Cardiac muscle cell (in vitro differentiated cells and primary cell): ENCODE measurements at regions not wholly inside any gene's neighbourhood (a gene's known extent, or its start where the extent isn't known, plus 50 kb on each side); places are given as distances from the start of the nearest gene placed in this dataset.
"Not testable (repeated sequence)": the region's sequence is repeated elsewhere in the genome, so short reads cannot be mapped to it uniquely, and the experiment has no call there.

Experiments used
- DNase-seq, 2 donors: peaks; one replicate each; pipeline versions ENCODE4 v3.0.0 to v3.0.0-alpha.2; 2010 to 2017; ENCODE audit warnings: low read depth in 1 of 2, low spot score in 1 of 2
- H3K27ac ChIP-seq: fragments of 200-600 bp; sonication (generic); 2 replicates; pipeline ENCODE4 v1.5.1; 2016
- H3K27me3 ChIP-seq: fragments of 200-600 bp; sonication (generic); 2 replicates; pipeline ENCODE4 v1.6.0; 2016; ENCODE audit warnings: control low read depth
- H3K36me3 ChIP-seq: fragments of 200-600 bp; sonication (generic); 2 replicates; pipeline ENCODE4 v1.5.1; 2016; ENCODE audit warnings: control low read depth
- H3K4me1 ChIP-seq: fragments of 200-600 bp; sonication (generic); 2 replicates; pipeline ENCODE4 v1.8.1; 2017; ENCODE audit warnings: low read depth, mild to moderate bottlenecking, mixed run types
- H3K4me3 ChIP-seq: fragments of 200-600 bp; sonication (generic); 2 replicates; pipeline ENCODE4 v1.5.1; 2016; ENCODE audit warnings: mild to moderate bottlenecking
- H3K9me3 ChIP-seq: fragments of 200-600 bp; sonication (generic); 2 replicates; pipeline ENCODE4 v1.5.1; 2017; ENCODE audit warnings: low read depth, mild to moderate bottlenecking, control low read depth
- CTCF ChIP-seq: IDR thresholded peaks from 2 replicates; pipeline ENCODE4 v1.5.1; 2012; ENCODE audit warnings: low read depth, mild to moderate bottlenecking, low read length

GRCh38 chr12:5172886-5173285 is 129.2 kb downstream of the KCNA5 start:
- DNase-seq, result no peak
- no peaks in the 10 kb centered on the region for H3K36me3 ChIP-seq
- peaks cover 22% of the 10 kb centered on the region for H3K4me1 ChIP-seq
- no peak overlapping the region for H3K27ac ChIP-seq
- H3K27me3 ChIP-seq, result no peaks in the 10 kb centered on the region
- no peak for TF ChIP-seq CTCF
- no peak overlapping the region for H3K4me3 ChIP-seq
- H3K9me3 ChIP-seq, result no peaks in the 10 kb centered on the region

GRCh38 chr12:5173511-5174011 is 129.9 kb downstream of the KCNA5 start:
- H3K36me3 ChIP-seq, result no peaks in the 10 kb centered on the region
- no peak for TF ChIP-seq CTCF
- H3K4me1 ChIP-seq, result peaks cover 22% of the 10 kb centered on the region
- DNase-seq, result no peak
- no peaks in the 10 kb centered on the region for H3K27me3 ChIP-seq
- no peak overlapping the region for H3K27ac ChIP-seq
- no peak overlapping the region for H3K4me3 ChIP-seq
- H3K9me3 ChIP-seq, result no peaks in the 10 kb centered on the region

- H3K4me3 ChIP-seq, H3K27me3 ChIP-seq, DNase-seq, H3K9me3 ChIP-seq, H3K36me3 ChIP-seq, H3K27ac ChIP-seq: not testable (repeated sequence)
- H3K4me1 ChIP-seq, result peaks cover 15% of the 10 kb centered on the region
These were observed 131.7 kb downstream of the KCNA5 start for GRCh38 chr12:5175415-5175814.

GRCh38 chr12:5176036-5176435 is 132.4 kb downstream of the KCNA5 start:
- Histone ChIP-seq H3K27ac (no peak overlapping the region), H3K9me3 (no peaks in the 10 kb centered on the region), H3K4me3 (no peak overlapping the region), H3K4me1 (peaks cover 9% of the 10 kb centered on the region), H3K27me3 (no peaks in the 10 kb centered on the region), H3K36me3 (no peaks in the 10 kb centered on the region)
- TF ChIP-seq CTCF, result no peak
- DNase-seq, result no peak

- Histone ChIP-seq H3K4me3 (no peak overlapping the region), H3K9me3 (no peaks in the 10 kb centered on the region), H3K27ac (no peak overlapping the region), H3K27me3 (no peaks in the 10 kb centered on the region), H3K4me1 (no peaks in the 10 kb centered on the region), H3K36me3 (no peaks in the 10 kb centered on the region)
- DNase-seq, result no peak
- no peak for TF ChIP-seq CTCF
These were observed 133.4 kb downstream of the KCNA5 start for GRCh38 chr12:5177096-5177495.

- Histone ChIP-seq H3K4me3 (no peak overlapping the region), H3K27me3 (no peaks in the 10 kb centered on the region), H3K36me3 (no peaks in the 10 kb centered on the region), H3K9me3 (no peaks in the 10 kb centered on the region), H3K27ac (no peak overlapping the region), H3K4me1 (no peaks in the 10 kb centered on the region)
- DNase-seq, result no peak
- no peak for TF ChIP-seq CTCF
These were observed 134.1 kb downstream of the KCNA5 start for GRCh38 chr12:5177731-5178130.
